SKM-1 treated with dmso at 0.1 percent for 144 hours (cell line): ENCODE measurements at regions not wholly inside any gene's neighbourhood (a gene's known extent, or its start where the extent isn't known, plus 50 kb on each side); places are given as distances from the start of the nearest gene placed in this dataset.

Experiments
- DNase-seq: peaks from one replicate; lab custom pipeline; 2025; ENCODE audit not compliant: unreplicated experiment; lab: John Stamatoyannopoulos, UW

DNA sequence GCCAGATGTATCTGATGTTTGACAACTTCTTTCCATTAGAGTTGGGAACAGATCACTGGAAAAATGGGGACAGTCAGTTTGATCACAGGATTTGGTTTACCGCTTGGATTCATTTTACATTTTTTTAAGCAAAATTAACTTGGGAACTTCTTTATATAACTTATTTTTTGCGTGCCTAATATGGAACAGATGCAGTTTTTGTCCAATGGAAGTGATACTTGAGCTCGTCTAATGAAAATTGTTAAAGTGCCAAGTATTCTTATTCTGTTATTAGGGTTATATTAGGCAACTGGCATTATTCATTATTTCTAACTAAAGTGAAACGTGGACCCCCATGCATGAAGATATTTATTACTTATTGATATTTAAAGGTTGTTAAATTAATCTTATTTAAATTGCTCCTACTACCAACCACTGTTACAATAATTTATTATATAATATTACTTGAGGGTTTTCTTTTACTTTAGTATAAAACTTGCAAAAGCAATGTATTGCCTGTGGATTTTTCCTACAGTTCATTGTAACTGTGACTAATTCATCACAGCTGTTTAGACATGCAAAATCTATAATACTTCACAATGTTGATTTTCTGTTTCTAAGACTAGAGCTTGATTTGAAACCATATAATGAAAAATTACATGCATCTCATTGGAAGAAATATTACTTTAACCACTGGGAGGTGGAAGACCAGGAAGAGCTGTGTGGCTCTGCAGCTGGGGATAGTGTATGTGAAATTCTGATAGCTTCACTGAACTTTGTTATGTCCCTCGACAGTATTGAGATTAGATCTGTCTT lies 787.3 kb upstream of the WWC1 start:
- DNase-seq: no peak

DNA sequence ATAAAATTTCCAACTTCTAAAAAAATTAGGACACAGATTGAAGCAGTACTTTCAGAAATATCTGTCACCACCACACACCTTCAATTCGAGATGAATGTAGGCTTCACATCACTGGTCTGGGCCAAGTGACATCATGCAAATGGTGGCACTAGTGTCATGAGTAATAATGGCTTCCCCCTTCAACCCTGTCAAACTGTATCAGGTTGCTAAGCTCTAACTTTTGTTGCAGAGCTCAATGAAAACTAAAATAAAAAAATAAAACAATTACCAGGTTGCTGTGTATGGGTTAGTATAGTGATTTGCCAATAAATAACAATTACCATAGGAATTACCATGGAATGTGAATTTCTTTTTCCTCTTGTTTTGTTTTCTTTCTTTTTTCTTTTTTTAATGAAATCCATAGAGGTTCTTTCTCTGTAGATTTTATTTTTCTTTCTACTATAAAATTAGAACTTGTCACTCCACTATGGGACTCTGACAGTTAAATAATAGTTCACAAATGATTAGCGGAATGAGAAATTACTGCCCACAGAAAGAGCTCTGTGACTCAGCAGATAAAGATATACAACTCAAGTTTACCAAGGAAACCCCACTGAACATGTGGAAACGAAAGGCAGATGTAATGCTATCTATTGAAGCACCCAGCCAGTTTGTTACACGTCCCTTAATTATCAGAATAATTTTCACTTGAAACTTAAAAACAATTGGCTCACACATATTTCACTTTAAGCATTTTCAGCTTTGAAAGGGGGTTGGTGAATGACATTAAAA lies 783.8 kb upstream of the WWC1 start:
- DNase-seq: no peak

DNA sequence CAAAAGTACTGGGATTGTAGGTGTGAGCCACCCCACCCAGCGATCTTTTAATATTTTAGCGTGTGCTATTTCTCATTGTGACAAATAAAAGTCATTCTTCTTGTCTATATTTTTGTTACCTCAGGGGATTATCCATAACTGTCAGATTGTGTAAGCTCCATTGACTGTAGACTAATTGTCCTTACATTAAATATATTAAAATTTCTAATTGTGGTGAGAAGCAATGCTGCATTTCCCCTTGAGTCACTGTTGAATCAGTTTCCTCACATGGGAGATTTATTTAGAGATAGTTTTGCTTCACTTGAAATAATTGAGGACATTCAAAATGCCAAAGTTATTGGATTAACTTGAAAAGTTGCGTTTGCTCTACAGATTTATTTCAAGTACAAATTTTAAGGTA lies 782.4 kb upstream of the WWC1 start:
- DNase-seq: no peak

DNA sequence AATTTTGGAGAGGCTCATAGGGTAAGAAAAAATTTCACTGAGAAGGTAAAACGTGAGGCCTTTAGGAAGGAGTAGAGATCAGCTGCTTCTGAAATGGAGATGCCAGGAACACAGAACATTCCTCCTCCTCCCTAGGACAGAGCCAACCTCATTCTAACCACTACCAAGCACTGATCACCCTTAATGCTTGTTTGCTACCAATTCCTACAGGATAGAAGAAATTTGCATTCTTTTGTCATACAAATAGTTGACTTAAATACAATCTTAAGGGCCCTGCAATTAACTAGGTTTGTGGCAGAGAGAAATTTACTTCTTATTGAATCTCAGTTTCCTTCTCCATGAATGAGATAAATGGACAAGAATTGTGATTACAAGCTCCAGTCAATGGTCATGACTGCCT lies 780.2 kb upstream of the WWC1 start:
- no peak for DNase-seq

DNA sequence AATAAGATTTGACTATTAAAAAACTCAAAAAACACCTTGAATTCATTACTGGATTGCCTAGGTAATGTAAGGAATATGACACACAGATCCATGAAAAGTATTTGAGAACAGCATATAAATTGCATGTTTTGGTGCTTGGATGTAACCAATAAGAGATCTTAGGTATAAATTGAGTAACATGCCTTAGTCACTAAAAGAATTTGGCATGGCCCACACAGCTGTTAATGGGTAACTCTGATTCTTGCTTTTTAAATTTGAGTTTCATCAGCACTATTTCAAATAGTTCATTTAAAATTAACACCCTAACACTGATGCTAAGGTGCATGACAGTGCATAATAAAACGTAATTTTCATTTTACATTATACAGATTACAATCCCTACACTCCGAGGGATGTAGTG lies 779.3 kb upstream of the WWC1 start:
- DNase-seq: no peak

DNA sequence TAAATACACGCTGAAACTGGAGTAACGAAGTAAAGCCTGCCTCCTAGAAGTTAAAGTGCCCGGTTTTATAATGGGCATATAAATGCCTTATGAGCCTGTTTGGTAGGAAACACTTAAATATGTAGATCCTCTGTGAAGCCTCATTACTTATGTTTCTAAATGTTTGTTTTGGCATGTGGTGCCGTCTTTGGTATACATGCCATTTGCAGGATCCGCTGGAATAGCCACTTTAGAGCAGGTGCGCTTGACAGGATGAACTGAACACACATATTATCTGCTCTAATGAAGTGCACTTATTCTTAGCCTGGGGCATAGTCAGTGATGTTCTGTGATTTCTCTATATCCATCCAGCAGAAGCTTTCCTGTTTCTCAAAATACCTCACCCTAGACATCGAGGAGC lies 778.1 kb upstream of the WWC1 start:
- DNase-seq: no peak

DNA sequence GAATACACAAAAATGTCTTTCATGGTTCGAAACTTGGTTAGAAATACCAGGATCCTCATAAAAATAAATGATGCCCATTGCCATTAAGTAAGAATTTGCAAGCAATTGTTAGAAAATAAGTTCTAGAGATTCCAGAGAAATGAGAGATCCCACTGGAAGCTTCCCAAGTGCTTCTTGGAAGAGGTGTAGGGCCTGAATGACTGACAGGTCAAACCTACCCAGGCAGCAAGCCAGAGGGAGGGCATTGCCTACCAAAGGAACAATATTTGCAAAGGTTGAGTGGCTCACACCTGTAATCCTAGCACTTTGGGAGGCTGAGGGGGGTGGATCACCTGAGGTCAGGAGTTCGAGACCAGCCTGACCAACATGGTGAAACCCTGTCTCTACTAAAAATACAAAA lies 777.0 kb upstream of the WWC1 start:
- DNase-seq: no peak

DNA sequence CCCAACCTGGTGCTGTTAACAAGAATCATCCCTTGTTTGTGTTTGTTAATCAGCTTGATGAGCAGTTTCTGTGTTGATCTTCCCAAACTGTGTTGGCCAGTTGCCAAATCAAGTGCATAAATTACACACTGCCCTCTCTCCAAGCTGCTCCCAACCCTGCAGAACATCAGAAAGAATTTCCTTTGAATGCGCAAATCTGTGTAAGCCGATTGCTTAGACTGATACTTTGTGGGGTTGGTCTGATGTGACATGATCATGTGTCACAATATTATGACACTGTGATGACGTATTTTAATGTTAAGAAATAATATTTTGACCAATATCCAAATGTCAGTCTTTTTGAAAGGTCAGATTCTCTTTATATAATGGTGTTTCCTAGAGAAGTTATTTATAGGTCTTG lies 766.4 kb upstream of the WWC1 start:
- no peak for DNase-seq

DNA sequence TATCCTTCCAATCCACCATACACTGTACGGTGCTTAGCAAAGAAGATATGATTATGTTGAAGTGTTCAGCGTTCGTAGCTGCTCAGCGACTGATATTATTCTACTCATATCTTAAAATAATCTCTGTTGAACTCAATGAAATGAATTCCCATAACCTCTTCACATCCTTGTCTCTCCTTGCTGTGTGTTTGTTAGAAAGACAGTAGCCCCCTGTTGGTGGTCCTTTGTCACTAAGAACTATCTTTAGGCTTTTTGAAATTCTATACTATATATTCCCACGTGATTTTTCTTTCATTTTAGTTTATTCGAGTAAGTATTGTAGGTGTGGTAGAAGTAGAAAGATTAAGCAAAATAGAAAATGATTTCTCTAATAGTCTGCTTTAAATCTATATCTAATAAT lies 762.8 kb upstream of the WWC1 start:
- no peak for DNase-seq

DNA sequence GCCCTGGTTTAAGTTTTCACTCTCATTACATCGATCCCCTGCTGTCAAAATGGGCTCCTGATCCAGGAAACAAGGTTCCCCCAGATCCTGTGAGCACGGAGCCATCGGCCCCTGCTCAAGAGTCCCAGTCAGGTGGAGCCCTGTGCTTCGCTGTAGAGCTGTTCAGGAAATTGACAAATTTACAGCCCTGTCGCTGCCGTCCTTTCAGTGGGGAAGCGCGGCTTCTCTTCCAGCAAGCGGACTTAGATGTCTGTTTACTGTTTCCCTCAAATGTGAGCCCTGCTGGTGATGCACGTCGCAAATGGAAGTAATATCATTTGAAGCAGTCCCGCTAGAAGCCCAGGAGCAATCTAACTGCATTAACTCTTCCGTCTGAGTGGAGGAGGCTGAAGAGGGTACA lies 760.9 kb upstream of the WWC1 start:
- no peak for DNase-seq

DNA sequence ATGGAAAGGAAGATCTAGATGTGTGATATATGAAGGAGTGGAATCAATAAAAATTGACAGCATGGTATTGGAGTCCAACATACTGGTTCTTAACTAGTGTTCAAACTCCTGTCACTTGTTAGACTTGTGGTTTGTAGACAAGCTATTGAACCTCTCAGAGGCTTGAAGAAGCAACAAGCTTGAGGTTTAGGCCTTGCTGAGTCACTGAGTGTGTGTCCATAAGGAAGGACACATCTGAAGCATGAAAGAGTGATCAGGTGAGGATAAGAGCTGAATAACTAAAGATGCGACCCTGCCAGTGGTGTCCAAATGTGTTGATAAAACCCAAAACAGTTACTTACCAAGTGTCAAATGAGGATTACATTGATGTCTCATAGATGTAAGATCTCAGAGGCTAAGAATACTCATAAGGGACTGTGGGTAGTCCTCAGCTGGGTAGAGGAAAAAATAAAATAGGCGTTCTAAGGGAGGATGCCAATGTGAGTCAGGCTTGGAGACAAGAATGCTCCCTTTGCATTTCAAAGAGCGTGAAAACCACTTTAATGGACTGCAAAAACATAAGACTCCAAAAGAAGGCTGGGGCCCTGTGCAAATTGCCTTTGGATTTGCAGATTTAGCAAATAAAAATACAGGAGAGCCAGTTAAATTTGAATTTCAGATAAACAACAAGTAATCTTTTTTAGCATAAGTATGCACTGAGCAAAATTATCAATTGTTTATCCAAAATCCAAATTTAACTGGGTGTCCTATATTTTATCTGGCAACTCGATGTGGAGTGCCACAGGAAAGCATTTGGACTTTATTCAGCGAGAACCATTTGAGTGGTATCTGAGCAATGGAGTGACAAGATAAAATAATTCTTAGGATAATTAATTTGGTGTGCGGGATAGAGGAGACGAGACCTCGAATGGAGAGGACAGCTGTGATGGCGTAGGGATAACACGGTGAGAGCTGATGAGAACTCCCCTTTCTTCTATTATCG lies 757.3 kb upstream of the WWC1 start:
- no peak for DNase-seq

DNA sequence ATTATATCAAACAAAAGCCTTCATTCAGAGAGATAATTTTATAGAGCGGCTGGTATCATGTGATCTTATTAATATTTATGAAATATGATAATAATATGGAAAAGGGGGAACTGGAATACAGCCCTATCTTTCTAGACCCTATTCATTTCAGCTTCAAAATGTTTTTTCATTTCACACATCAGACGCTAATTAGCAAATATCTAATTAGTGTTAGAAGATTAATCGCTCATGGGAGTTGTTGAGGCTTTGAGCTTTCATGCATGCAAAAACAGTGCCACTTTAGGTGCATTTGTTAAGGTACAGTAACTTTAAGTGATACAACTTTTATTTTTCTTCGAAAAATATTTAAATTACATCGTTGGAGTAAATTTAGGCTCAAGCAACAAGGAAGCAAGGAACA lies 751.7 kb upstream of the WWC1 start:
- no peak for DNase-seq

DNA sequence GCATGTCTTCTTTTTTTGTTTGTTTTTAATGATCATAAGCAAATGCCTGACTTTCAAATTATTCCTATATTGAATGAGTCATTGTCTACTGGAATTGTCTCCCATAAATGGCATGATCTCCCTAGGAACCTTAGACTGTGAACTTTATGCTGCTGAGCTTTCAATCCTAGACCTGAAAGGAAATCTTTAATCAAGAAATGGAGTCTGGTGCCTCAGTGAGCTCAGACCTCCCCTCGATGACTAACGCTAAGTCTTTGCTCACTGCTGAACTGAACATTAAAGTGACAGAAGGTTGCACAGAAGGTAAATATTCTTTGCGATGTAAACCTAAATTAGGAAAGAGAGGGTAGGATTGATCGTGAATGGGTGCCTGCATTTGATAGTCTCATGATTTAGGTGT lies 745.2 kb upstream of the WWC1 start:
- no peak for DNase-seq

DNA sequence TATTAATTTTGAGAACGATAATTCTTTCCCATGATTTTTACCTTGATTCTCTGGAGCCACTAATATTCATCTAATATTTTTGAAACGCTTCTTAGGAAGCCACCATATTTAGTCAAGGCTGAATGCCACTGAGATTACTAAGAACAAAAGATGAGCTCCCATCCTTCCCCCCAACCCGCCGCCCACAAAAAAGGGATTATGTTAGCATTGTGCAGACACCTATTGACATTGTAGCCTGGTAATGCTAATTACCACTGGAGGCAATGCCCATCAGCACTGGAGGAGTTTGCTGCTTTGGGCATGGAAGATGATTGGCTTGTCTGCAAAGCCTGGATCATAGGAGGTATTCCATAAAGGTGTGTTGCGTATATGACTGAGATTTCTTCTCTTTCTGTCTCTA lies 739.1 kb upstream of the WWC1 start:
- DNase-seq: no peak

DNA sequence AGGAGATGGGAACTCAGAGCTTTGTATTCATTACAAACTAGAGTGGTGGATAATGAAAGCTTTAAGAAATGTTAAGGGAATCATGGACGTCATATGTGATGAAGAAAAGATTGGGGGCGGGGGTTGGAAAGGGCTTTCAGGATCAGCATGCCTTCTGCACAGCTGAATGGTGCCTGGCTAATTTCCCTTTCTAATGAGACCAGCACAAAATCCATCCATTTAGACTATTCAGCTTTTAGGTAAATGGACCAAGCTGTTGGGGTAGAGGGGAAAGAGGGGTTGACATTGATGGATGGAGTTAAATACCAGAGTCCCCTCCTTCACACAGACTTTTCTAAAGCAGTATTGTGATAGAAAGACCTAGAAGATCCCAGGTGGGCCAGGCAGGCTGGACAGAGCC lies 737.9 kb upstream of the WWC1 start:
- no peak for DNase-seq

DNA sequence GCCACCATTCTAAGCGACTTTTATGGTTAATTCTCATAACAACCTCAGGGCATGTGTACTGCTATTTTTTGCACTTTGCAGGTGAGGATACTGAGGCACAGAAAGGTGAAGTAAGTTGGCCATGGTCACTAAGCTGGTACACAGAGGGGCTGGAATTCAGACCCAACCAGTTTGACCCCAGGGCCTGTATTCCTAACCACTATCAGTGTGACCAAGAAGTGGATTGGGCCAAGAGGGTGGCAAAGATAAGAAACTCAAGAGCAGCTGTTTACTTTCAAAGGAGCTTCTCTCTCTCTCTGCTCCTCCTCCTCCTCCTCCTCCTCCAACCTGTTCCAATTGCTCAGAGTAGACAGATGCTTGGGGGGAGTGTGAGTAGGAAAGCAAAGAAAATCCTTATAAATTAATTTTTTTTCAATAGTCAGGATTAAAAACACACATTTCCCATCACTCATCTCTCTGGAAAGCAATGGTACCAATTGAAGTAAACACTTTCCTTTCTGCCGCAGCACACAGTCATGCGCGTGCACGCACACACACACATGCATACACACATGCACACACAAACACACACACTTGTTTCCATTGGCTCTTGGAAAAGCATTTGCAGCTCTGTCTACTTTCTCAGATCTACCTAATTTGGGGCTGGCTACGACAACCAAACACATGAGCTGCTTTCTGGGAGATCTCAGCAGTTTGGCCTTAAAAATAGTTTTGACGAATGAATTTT lies 736.7 kb upstream of the WWC1 start:
- DNase-seq: no peak

DNA sequence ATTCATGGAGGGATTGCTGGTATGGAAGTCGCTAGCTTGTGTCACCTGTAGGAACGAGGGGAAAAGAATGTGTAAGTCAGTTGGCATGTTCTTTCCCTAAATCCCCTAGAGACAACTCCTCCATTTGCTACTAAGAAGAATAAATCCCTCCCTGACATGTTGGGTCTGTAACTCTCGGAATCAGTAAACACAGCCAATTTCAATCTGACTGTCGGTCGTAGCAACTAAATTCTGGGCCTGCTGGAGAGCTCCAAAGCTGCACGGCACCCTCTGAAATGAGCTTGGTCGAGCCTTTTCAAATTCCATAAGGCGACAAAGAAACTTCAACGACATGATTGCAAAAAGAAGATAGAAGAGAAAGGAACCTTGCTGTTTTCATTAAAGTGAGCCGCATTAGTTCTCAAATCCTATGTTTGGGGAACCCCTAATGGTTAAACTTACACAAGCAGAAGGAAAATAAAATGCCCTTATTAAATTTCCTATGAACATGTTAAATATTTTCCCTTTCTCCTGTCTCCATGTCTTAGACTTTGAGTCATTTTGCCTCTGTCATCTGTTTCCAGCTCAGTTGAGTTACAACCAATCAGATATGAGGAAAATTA lies 735.8 kb upstream of the WWC1 start:
- no peak for DNase-seq

DNA sequence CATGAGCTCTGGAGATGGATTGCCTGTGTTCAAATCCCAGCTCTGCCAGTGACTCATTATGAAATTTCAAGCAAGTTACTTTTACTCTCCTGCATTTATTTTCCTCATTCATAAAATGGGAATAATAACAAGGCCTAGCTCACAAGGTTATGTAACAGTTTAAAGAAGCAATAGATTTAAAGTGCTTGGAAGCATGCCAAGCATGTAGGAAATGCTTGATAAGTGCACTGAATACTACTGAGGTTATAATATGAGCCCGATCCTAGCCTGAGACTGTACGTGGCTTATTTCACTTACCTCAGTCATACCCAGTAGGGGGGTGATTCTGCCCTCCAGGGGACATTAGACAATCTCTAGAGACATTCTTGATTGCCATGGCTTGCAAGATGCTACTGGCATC lies 734.1 kb upstream of the WWC1 start:
- no peak for DNase-seq

DNA sequence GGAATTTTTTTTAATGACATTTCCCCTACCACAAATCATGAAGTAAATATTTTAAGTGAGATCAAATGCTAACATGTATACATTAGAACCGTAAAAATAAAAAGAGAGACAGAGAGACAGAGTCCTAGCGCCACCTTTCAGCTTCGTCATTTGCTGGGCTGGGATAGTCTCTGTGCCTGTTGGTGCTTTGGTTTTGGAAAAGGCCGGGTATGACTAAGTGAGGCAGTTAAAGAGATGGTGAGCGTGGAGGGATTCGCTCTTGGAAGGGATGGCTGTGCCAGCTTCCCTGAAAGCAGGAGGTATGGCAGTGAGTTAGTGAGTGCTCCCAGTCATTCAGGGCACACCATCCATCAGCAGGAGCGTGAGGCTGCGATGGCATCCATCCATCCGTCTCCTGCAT lies 729.6 kb upstream of the WWC1 start:
- DNase-seq: no peak

DNA sequence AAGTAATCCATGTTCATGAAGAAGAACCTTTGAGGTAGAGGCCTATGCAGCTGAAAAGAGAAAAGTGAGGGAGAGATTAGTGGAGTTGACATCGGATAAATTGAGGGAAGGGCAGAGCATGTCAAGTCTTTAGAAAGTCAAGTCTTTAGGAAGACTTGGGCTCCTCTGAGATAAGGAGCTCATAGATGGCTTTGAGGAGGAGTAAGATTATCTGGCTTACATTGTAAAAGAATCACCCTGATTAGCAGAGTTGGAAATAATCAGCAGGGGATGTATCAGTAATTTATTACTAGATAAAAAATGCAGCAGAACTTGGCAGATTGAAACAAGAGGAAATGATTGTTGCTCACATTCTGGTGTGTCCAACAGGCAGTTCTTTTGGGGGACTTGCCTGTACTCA lies 727.2 kb upstream of the WWC1 start:
- no peak for DNase-seq
